CD14-positive monocyte (primary cell): ENCODE measurements at regions not wholly inside any gene's neighbourhood (a gene's known extent, or its start where the extent isn't known, plus 50 kb on each side); places are given as distances from the start of the nearest gene placed in this dataset.

Experiments
- DNase-seq, 3 donors: peaks; one replicate each; pipeline ENCODE4 v3.0.0-alpha.2; 2011 to 2022
- H2AFZ ChIP-seq: 2 replicates; pipeline ENCODE4 v1.6.0; 2012; ENCODE audit warnings: mild to moderate bottlenecking, low read depth, low read length, inconsistent platforms; ENCODE audit not compliant: insufficient read depth, poor library complexity, severe bottlenecking
- H3K27ac ChIP-seq, 2 donors: 1 replicate in 1 of 2; 2 replicates in 1 of 2; pipeline ENCODE4 v1.5.1; 2012 to 2013; ENCODE audit warnings: low read length in 2 of 2, control low read depth in 1 of 2, inconsistent platforms in 1 of 2, low read depth in 1 of 2, mild to moderate bottlenecking in 1 of 2
- H3K27me3 ChIP-seq, 2 donors: one replicate each; pipeline versions ENCODE4 v1.6.0 to v1.6.1; 2011 to 2013; ENCODE audit warnings: low read length in 2 of 2; ENCODE audit not compliant: control insufficient read depth in 2 of 2, insufficient read depth in 2 of 2
- H3K36me3 ChIP-seq, 2 donors: replicated peaks in 1 of 2; 1 replicate in 1 of 2; 2 replicates in 1 of 2; pipeline versions ENCODE4 v1.5.1 to v1.6.1; 2012 to 2013; ENCODE audit warnings: low read length in 2 of 2, control low read depth in 1 of 2, inconsistent platforms in 1 of 2, mild to moderate bottlenecking in 1 of 2; ENCODE audit not compliant: insufficient read depth in 2 of 2, control insufficient read depth in 1 of 2
- H3K4me1 ChIP-seq, 2 donors: 1 replicate in 1 of 2; 2 replicates in 1 of 2; pipeline versions ENCODE4 v1.5.1 to v1.6.1; 2012 to 2013; ENCODE audit warnings: low read length in 2 of 2, control low read depth in 1 of 2, inconsistent platforms in 1 of 2, mild to moderate bottlenecking in 1 of 2, moderate library complexity in 1 of 2; ENCODE audit not compliant: insufficient read depth in 2 of 2, control insufficient read depth in 1 of 2
- H3K4me2 ChIP-seq: replicated peaks from 2 replicates; pipeline ENCODE3; 2012; ENCODE audit warnings: low read length, moderate library complexity, mild to moderate bottlenecking; ENCODE audit not compliant: poor library complexity, severe bottlenecking; ENCODE audit errors: extremely low read depth
- H3K4me3 ChIP-seq, 3 experiments: fragments of 200-600 bp in 1 of 3; sonication (generic) in 1 of 3; replicated peaks in 1 of 3; 1 replicate in 2 of 3; 2 replicates in 1 of 3; pipeline ENCODE4 v1.5.1; 2011 to 2013; ENCODE audit warnings: low read length in 3 of 3, mild to moderate bottlenecking in 3 of 3, control low read depth in 2 of 3, low read depth in 2 of 3, inconsistent platforms in 1 of 3, moderate library complexity in 1 of 3
- H3K79me2 ChIP-seq: 2 replicates; pipeline ENCODE4 v1.6.0; 2012; ENCODE audit warnings: mild to moderate bottlenecking, control low read depth, inconsistent platforms, low read length, moderate library complexity; ENCODE audit not compliant: insufficient read depth
- H3K9ac ChIP-seq: 2 replicates; pipeline ENCODE4 v1.6.0; 2017; ENCODE audit warnings: low read length, mild to moderate bottlenecking; ENCODE audit not compliant: insufficient read depth, poor library complexity, severe bottlenecking
- H3K9me3 ChIP-seq, 2 donors: replicated peaks in 1 of 2; 1 replicate in 1 of 2; 2 replicates in 1 of 2; pipeline versions ENCODE4 v1.5.1 to v1.6.1; 2012 to 2013; ENCODE audit warnings: low read length in 2 of 2, control low read depth in 1 of 2; ENCODE audit not compliant: control insufficient read depth in 1 of 2, insufficient read depth in 1 of 2
- H4K20me1 ChIP-seq: 2 replicates; pipeline ENCODE4 v1.6.0; 2012; ENCODE audit warnings: mild to moderate bottlenecking, low read length, control low read depth, moderate library complexity; ENCODE audit not compliant: insufficient read depth
- H3K27ac Mint-ChIP-seq, 7 donors: one replicate each; pipeline ENCODE4 v1.8.0; 2020; ENCODE audit warnings: mild to moderate bottlenecking in 7 of 7, mixed read lengths in 7 of 7, moderate library complexity in 6 of 7, inconsistent platforms in 2 of 7
- H3K27me3 Mint-ChIP-seq, 3 donors: one replicate each; pipeline ENCODE4 v1.8.0; 2021 to 2022; ENCODE audit warnings: low read depth in 3 of 3, mild to moderate bottlenecking in 3 of 3, mixed read lengths in 3 of 3, moderate library complexity in 3 of 3, inconsistent platforms in 1 of 3
- H3K36me3 Mint-ChIP-seq, 2 donors: one replicate each; pipeline ENCODE4 v1.8.0; 2020; ENCODE audit warnings: mixed read lengths in 2 of 2, inconsistent platforms in 1 of 2, mild to moderate bottlenecking in 1 of 2
- H3K4me1 Mint-ChIP-seq: one replicate; pipeline ENCODE4 v1.8.0; 2020; ENCODE audit warnings: mild to moderate bottlenecking, mixed read lengths
- H3K4me3 Mint-ChIP-seq, 2 donors: one replicate each; pipeline ENCODE4 v1.8.0; 2020; ENCODE audit warnings: mild to moderate bottlenecking in 2 of 2, mixed read lengths in 2 of 2, moderate library complexity in 1 of 2
- H3K9me3 Mint-ChIP-seq, 7 donors: one replicate each; pipeline ENCODE4 v1.8.0; 2020 to 2022; ENCODE audit warnings: mixed read lengths in 7 of 7, mild to moderate bottlenecking in 6 of 7, moderate library complexity in 6 of 7, inconsistent platforms in 2 of 7
- WGBS: methylation state at CpG from one replicate; pipeline ENCODE4 v1.1.5; 2013; ENCODE audit warnings: missing lambda C conversion rate; ENCODE audit not compliant: insufficient coverage; 5-methylcytosine and 5-hydroxymethylcytosine counted together
- intact Hi-C, 2 donors: fragments of 100-400 bp; cut with micrococcal nuclease; formaldehyde crosslinking; loops; one replicate each; pipeline versions ENCODE4 v1.15.0 to v1.15.1; 2023
- TF ChIP-seq, protein P1 (sequence below): fragments of 200-600 bp; IDR thresholded peaks from one replicate; pipeline ENCODE4 v1.8.0; 2022; ENCODE audit warnings: antibody characterized with exemption, mild to moderate bottlenecking

DNA sequence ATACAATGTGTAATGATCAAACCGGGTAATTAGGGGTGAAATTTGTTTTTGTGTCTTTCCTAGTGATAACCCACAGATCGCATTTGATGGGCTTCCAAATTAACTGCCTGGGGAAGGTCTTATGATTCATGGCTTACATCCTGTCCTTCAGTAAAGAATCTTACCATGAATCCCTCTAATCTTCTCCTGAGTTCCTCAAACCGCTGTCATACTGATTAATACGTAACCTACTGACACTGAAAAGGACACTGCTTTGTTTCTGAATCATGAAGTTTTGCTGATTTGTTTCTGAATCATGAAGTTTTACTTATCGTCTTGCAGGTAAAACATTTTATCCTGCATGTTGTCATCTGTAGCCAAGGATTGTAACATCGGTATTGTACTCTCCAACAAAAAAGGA, 52.0 kb upstream of the CRY1 start:
- TF ChIP-seq, protein P1, sequence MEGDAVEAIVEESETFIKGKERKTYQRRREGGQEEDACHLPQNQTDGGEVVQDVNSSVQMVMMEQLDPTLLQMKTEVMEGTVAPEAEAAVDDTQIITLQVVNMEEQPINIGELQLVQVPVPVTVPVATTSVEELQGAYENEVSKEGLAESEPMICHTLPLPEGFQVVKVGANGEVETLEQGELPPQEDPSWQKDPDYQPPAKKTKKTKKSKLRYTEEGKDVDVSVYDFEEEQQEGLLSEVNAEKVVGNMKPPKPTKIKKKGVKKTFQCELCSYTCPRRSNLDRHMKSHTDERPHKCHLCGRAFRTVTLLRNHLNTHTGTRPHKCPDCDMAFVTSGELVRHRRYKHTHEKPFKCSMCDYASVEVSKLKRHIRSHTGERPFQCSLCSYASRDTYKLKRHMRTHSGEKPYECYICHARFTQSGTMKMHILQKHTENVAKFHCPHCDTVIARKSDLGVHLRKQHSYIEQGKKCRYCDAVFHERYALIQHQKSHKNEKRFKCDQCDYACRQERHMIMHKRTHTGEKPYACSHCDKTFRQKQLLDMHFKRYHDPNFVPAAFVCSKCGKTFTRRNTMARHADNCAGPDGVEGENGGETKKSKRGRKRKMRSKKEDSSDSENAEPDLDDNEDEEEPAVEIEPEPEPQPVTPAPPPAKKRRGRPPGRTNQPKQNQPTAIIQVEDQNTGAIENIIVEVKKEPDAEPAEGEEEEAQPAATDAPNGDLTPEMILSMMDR: no peak

DNA sequence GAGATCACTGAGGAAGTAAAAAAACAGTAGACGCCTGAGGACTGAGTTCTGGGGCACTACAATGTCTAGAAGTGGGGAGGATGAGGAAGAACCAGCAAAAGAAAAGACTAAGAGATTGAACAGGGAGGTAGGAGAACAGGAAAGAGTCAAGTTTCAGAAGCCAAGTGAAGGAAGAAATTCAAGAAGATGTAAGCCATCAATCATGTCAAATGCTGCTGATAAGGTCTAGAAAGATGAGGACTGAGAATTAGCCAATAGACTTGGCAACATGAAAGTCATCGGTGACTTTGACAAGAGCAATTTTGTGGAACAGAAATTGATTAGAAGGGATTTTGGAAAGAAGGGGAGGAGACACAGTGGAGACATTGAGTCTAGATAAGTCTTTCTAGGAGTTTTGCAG, 54.8 kb upstream of the CRY1 start:
- H3K27me3 ChIP-seq: no peaks in the 10 kb centered on the region
- no peak overlapping the region for H3K27ac Mint-ChIP-seq
- DNase-seq: no peak
- no peaks in the 10 kb centered on the region for H3K27me3 Mint-ChIP-seq
- H3K79me2 ChIP-seq: no peaks in the 10 kb centered on the region
- H2AFZ ChIP-seq: no peak overlapping the region
- no peaks in the 10 kb centered on the region for H4K20me1 ChIP-seq
- H3K4me1 ChIP-seq: no peaks in the 10 kb centered on the region
- intact Hi-C loops: no loop called here
- H3K27ac ChIP-seq: no peak overlapping the region
- no peak overlapping the region for H3K9ac ChIP-seq
- TF ChIP-seq, protein P1: no peak
- no peak overlapping the region for H3K4me2 ChIP-seq
- H3K4me1 Mint-ChIP-seq: no peaks in the 10 kb centered on the region
- no peaks in the 10 kb centered on the region for H3K36me3 ChIP-seq
- H3K4me3 Mint-ChIP-seq: no peak overlapping the region
- H3K9me3 Mint-ChIP-seq: peaks cover 0 to 5% (median 2%) of the 10 kb centered on the region in 7 donors
- WGBS: 83% methylated on average over 2 of the region's 2 CpGs
- no peaks in the 10 kb centered on the region for H3K36me3 Mint-ChIP-seq
- H3K4me3 ChIP-seq: no peak overlapping the region
- H3K9me3 ChIP-seq: no peaks in the 10 kb centered on the region

More for the DNA sequence above, 52.0 kb upstream of the CRY1 start:
- Histone ChIP-seq H3K4me3 (no peak overlapping the region), H3K27ac (no peak overlapping the region), H4K20me1 (no peaks in the 10 kb centered on the region), H2AFZ (no peak overlapping the region), H3K9me3 (no peaks in the 10 kb centered on the region), H3K27me3 (no peaks in the 10 kb centered on the region), H3K4me1 (no peaks in the 10 kb centered on the region), H3K9ac (no peak overlapping the region), H3K36me3 (no peaks in the 10 kb centered on the region), H3K4me2 (no peak overlapping the region), H3K79me2 (no peaks in the 10 kb centered on the region)
- intact Hi-C loops: no loop called here
- DNase-seq: no peak
- Mint-ChIP-seq H3K27me3 (no peaks in the 10 kb centered on the region), H3K9me3 (peaks cover 0 to 2% (median 0%) of the 10 kb centered on the region in 7 donors), H3K4me3 (no peak overlapping the region), H3K36me3 (no peaks in the 10 kb centered on the region), H3K27ac (no peak overlapping the region), H3K4me1 (no peaks in the 10 kb centered on the region)
- WGBS: no CpG with 5 or more reads among the region's 6 CpGs
